GM19023 (cell line): ENCODE measurements at regions not wholly inside any gene's neighbourhood (a gene's known extent, or its start where the extent isn't known, plus 50 kb on each side); places are given as distances from the start of the nearest gene placed in this dataset.
"Not testable (repeated sequence)": the region's sequence is repeated elsewhere in the genome, so short reads cannot be mapped to it uniquely, and the experiment has no call there.

Experiments
- ATAC-seq: cut with Tn5 transposase; IDR thresholded peaks from one replicate; pipeline ENCODE4 v1.9.1; 2021; ENCODE audit warnings: mild to moderate bottlenecking, moderate library complexity; ENCODE audit not compliant: unreplicated experiment

GRCh38 chr4:60913671-60914070 lies 286.5 kb upstream of the ADGRL3 start:
- ATAC-seq: no peak

- ATAC-seq: not testable (repeated sequence)
Measured at GRCh38 chr4:60921735-60922134, 278.4 kb upstream of the ADGRL3 start.

GRCh38 chr4:60923075-60923474 lies 277.1 kb upstream of the ADGRL3 start:
- no peak for ATAC-seq

- ATAC-seq: no peak
Measured at GRCh38 chr4:60926624-60927023, 273.5 kb upstream of the ADGRL3 start.

- no peak for ATAC-seq
Measured at GRCh38 chr4:60930866-60931265, 269.3 kb upstream of the ADGRL3 start.

- no peak for ATAC-seq
Measured at GRCh38 chr4:60934566-60935295, 265.4 kb upstream of the ADGRL3 start.

- ATAC-seq: no peak
Measured at GRCh38 chr4:60938181-60938580, 261.9 kb upstream of the ADGRL3 start.

GRCh38 chr4:60938621-60939020 lies 261.5 kb upstream of the ADGRL3 start:
- no peak for ATAC-seq

- no peak for ATAC-seq
Measured at GRCh38 chr4:60944060-60944459, 256.1 kb upstream of the ADGRL3 start.

- no peak for ATAC-seq
Measured at GRCh38 chr4:60945641-60946040, 254.5 kb upstream of the ADGRL3 start.

- ATAC-seq: no peak
Measured at GRCh38 chr4:60948008-60948407, 252.1 kb upstream of the ADGRL3 start.

- ATAC-seq: no peak
Measured at GRCh38 chr4:60952921-60953320, 247.2 kb upstream of the ADGRL3 start.

GRCh38 chr4:60953826-60954225 lies 246.3 kb upstream of the ADGRL3 start:
- no peak for ATAC-seq

GRCh38 chr4:60962286-60962685 lies 237.8 kb upstream of the ADGRL3 start:
- no peak for ATAC-seq

- ATAC-seq: no peak
Measured at GRCh38 chr4:60981534-60981933, 218.6 kb upstream of the ADGRL3 start.

GRCh38 chr4:60989141-60989540 lies 211.0 kb upstream of the ADGRL3 start:
- ATAC-seq: no peak

- ATAC-seq: no peak
Measured at GRCh38 chr4:60992037-60992436, 208.1 kb upstream of the ADGRL3 start.

GRCh38 chr4:61003301-61003700 lies 196.8 kb upstream of the ADGRL3 start:
- no peak for ATAC-seq

- no peak for ATAC-seq
Measured at GRCh38 chr4:61004651-61005170, 195.4 kb upstream of the ADGRL3 start.

- no peak for ATAC-seq
Measured at GRCh38 chr4:61011051-61011450, 189.1 kb upstream of the ADGRL3 start.

GRCh38 chr4:61011936-61012335 lies 188.2 kb upstream of the ADGRL3 start:
- not testable (repeated sequence) for ATAC-seq

GRCh38 chr4:61024610-61025009 lies 175.5 kb upstream of the ADGRL3 start:
- no peak for ATAC-seq

GRCh38 chr4:61027939-61028338 lies 172.2 kb upstream of the ADGRL3 start:
- no peak for ATAC-seq
